ENCODE measurements at regions not wholly inside any gene's neighbourhood (a gene's known extent, or its start where the extent isn't known, plus 50 kb on each side); places are given as distances from the start of the nearest gene placed in this dataset.

DNA sequence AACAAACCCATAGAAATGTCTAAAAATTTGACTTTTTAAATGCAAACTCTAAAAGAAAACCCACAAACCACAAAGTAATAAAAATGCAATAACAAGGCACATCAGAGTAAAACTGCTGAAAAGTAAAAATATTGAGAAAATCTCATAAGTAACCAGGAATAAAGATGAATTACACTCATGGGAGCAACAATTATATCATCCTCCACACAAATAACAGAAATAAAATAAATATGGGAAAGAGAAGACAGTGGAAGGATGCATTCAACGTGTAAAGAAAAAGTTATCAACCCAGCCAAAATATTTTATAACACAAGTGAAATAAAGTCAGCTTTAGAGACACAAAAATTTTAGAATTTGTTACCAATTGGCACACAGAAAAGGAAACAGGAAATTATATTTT lies 1420.2 kb downstream of the PCDH18 start:
- TF ChIP-seq, protein P1, sequence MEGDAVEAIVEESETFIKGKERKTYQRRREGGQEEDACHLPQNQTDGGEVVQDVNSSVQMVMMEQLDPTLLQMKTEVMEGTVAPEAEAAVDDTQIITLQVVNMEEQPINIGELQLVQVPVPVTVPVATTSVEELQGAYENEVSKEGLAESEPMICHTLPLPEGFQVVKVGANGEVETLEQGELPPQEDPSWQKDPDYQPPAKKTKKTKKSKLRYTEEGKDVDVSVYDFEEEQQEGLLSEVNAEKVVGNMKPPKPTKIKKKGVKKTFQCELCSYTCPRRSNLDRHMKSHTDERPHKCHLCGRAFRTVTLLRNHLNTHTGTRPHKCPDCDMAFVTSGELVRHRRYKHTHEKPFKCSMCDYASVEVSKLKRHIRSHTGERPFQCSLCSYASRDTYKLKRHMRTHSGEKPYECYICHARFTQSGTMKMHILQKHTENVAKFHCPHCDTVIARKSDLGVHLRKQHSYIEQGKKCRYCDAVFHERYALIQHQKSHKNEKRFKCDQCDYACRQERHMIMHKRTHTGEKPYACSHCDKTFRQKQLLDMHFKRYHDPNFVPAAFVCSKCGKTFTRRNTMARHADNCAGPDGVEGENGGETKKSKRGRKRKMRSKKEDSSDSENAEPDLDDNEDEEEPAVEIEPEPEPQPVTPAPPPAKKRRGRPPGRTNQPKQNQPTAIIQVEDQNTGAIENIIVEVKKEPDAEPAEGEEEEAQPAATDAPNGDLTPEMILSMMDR (IDR thresholded peaks at IDR 0.05 in 4 of 5, conservative IDR thresholded peaks at IDR 0.05 in 1 of 5) = no peak
- no peak for TF ChIP-seq POLR2A (IDR thresholded peaks at IDR 0.05)
